ENCODE measurements at regions not wholly inside any gene's neighbourhood (a gene's known extent, or its start where the extent isn't known, plus 50 kb on each side); places are given as distances from the start of the nearest gene placed in this dataset.

DNA sequence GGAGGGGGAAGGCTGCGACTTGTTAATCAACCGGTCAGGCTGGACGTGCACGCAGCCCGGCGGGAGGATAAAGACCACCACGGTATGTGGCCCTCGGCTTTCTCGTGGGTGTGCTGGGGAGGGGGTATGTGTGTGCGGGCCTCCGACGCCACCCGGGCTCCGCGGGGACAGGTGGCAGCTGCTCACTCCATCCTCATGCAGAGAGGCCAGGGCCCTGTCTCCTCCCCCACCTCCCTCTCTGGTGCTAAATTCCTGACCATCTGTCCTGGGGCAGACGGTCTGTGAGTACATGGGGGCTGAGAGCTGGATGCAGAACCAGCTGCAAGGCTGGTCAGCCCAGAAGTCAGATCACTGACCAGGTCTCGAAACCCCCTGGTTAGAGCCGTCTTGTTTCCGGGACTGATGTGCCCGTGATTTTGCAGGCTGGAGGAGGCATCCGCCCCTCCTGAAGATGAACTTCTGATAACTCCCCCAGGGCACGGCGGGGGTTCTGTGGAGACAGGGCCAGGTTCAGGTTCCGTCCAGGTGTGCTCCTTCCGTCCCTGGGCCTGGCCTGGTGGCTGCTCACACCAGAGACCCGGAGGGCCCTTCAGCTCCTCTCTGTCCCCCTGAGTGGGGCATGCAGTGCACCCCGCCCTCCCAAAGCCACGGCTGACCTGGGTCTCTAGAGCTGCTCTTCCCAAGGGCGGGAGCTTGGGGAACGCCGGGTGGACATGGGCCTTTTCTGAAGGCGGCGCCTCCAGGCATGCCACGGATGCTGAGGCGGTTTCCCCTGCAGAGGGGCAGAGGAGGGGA lies 1119.7 kb downstream of the BRD1 start:
- DNase-seq (ENCODE audit: low spot score) = no peak
- H3K27me3 ChIP-seq = no peaks in the 10 kb centered on the region
- no peaks in the 10 kb centered on the region for H3K9me3 ChIP-seq
- H3K4me3 ChIP-seq = no peak overlapping the region
- H3K27ac ChIP-seq = no peak overlapping the region
- no peaks in the 10 kb centered on the region for H3K36me3 ChIP-seq
- TF ChIP-seq, protein P1, sequence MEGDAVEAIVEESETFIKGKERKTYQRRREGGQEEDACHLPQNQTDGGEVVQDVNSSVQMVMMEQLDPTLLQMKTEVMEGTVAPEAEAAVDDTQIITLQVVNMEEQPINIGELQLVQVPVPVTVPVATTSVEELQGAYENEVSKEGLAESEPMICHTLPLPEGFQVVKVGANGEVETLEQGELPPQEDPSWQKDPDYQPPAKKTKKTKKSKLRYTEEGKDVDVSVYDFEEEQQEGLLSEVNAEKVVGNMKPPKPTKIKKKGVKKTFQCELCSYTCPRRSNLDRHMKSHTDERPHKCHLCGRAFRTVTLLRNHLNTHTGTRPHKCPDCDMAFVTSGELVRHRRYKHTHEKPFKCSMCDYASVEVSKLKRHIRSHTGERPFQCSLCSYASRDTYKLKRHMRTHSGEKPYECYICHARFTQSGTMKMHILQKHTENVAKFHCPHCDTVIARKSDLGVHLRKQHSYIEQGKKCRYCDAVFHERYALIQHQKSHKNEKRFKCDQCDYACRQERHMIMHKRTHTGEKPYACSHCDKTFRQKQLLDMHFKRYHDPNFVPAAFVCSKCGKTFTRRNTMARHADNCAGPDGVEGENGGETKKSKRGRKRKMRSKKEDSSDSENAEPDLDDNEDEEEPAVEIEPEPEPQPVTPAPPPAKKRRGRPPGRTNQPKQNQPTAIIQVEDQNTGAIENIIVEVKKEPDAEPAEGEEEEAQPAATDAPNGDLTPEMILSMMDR (IDR thresholded peaks at IDR 0.05) = no peak
- no peaks in the 10 kb centered on the region for H3K4me1 ChIP-seq

DNA sequence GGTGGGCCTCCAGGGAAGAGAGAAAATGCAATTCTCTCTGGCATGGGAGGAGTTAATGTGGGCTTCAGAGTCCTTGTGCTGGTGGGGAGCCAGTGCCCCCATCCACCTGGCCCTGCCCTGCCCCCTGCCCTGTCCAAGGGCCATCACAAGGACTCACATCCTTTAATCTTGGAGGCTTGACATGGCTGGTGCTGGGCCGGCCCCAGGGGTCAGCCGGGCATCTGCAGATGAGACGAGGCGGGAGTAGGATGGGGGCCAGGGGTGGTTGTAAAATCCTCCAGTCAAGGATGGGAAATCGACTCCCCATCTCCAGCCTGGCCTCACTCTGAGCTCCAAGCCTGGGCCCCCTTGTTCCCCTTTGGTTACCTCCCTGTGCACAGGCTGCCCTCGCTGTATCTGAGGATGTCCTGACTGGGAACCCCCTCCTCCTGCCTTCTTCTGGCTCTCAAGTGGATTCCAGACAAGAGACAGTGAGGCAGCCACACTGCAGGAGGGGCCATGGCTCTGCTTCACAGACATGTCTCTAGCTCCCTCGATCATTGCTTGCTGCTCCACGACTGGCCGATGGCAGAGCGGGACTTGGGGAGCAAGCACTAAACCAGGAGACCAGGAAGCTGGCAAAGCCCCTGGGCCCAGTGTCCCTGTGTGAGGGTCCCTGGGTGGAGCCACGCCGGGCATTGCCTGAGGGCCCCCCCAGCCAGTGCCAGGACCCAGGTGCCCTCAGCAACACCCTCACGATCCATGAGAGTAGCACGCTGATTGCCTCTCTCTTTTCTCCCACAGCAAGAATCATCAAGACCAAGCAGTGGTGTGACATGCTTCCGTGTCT lies 1120.5 kb downstream of the BRD1 start:
- Histone ChIP-seq H3K27ac (no peak overlapping the region), H3K4me1 (no peaks in the 10 kb centered on the region), H3K4me3 (no peak overlapping the region), H3K27me3 (no peaks in the 10 kb centered on the region), H3K36me3 (no peaks in the 10 kb centered on the region), H3K9me3 (no peaks in the 10 kb centered on the region)
- TF ChIP-seq, protein P1 (IDR thresholded peaks at IDR 0.05) = no peak
- no peak for DNase-seq (ENCODE audit: low spot score)

DNA sequence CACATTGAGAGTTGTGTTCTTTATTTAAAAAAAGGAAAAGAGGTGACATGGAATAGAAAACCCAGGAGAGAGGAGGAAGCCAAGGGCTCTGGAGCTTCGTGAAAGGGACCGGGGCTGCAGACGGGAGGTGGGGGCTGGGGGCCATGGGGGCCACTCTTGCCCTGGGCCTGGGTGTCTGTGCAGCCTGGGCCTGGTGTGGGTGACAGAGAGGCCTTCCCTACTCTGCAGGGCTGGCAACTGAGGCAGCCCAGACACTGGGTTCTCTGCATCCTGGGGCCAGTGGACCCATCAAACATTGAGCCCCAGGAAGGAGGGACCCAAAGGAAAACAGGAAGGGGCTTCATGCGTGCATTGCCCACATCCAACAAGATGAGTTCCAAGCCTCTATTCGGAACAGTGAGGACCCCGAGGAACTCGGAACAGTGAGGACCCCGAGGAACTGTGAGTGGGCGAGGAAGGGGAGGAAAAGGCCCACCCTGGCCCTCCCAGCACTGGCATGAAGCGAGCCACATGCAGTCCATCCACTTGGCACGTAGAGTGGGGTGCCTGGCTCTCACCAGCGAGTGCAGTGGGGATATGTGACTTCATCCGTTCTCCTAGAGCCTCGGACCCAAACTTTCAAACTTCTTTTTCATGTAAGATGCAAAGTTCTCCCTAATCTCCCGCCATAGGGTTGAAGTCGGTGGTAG lies 1121.6 kb downstream of the BRD1 start:
- Histone ChIP-seq H3K27ac (no peak overlapping the region), H3K36me3 (no peaks in the 10 kb centered on the region), H3K9me3 (no peaks in the 10 kb centered on the region), H3K27me3 (no peaks in the 10 kb centered on the region), H3K4me1 (no peaks in the 10 kb centered on the region), H3K4me3 (no peak overlapping the region)
- TF ChIP-seq, protein P1 (IDR thresholded peaks at IDR 0.05) = no peak
- DNase-seq (ENCODE audit: low spot score) = no peak

DNA sequence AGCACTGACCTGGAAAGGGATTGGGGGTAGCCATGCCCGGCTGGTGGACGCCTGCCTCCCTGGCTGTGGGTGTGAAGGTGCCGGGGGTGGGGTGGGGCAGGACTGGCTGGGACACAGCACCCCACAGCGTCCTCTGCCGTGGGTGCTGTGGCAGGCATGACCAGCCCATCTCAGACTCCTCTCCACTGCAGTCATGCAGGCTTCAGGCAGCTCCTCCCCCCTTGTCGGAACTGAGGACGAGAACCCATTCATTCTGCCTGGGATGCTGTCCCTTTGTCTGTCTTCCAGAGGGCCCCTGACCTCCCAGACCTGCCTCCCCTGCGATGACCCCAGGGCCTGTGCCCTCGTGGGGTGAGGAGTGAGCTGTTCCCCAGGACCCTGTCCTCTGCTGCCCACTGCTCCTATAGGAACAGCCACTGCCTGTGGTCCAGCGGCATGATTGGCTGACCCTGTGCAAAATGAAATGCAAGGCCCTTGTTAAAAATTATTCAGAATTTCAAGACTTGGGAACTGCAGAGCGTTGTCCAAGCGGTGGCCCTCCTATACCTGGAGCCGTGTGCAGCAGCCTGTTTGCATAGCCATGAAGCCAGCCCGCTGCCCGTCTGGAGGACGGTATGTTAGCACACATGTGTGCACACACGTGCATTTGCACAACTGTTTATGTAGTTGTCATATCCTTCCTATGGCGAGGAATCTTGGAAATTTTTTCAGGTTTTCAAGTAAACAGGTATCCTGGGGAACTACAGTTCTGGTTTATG lies 1122.3 kb downstream of the BRD1 start:
- no peaks in the 10 kb centered on the region for H3K27me3 ChIP-seq
- H3K4me1 ChIP-seq = no peaks in the 10 kb centered on the region
- H3K36me3 ChIP-seq = no peaks in the 10 kb centered on the region
- TF ChIP-seq, protein P1 (IDR thresholded peaks at IDR 0.05) = no peak
- no peak overlapping the region for H3K27ac ChIP-seq
- H3K9me3 ChIP-seq = no peaks in the 10 kb centered on the region
- no peak for DNase-seq (ENCODE audit: low spot score)
- H3K4me3 ChIP-seq = no peak overlapping the region

DNA sequence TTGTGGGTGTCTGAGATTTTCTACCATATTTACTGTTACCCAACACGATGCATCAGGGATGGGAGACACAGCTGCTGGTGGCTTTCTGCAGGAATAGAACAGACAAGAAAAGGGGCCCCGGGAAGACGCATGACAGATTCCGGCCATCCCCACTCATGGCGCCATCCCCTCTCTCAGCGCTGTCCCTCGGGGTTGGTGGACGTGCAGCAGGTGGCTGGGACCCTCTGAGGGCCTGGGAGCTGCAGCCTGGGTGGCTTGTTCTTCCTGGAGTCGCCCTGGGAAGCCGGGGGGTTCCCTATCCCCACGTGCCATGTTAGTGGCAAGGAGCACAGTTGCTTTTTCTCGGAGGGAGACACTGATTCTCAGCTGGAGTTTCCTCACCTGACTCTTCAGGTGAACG lies 1123.3 kb downstream of the BRD1 start:
- TF ChIP-seq, protein P1 (IDR thresholded peaks at IDR 0.05) = no peak
- Histone ChIP-seq H3K4me3 (no peak overlapping the region), H3K4me1 (no peaks in the 10 kb centered on the region), H3K27ac (no peak overlapping the region), H3K27me3 (no peaks in the 10 kb centered on the region), H3K36me3 (no peaks in the 10 kb centered on the region), H3K9me3 (no peaks in the 10 kb centered on the region)
- no peak for DNase-seq (ENCODE audit: low spot score)

Data from right atrium auricular region (tissue), 2 donors.